Spleen (tissue), 7 donors: ENCODE measurements at regions not wholly inside any gene's neighbourhood (a gene's known extent, or its start where the extent isn't known, plus 50 kb on each side); places are given as distances from the start of the nearest gene placed in this dataset.

Experiments
- POLR2A ChIP-seq, 3 donors: fragments of 450-650 bp; IDR thresholded peaks; one replicate each; pipeline ENCODE4 v1.5.1; 2017; ENCODE audit warnings: antibody characterized with exemption in 3 of 3, mild to moderate bottlenecking in 1 of 3
- TF ChIP-seq, protein P1 (sequence below), 11 experiments: fragments of 200-600 bp in 7 of 11; fragments of 450-650 bp in 4 of 11; sonication (generic) in 4 of 11; IDR thresholded peaks in 8 of 11; conservative IDR thresholded peaks in 3 of 11; 1 replicate in 7 of 11; 2 replicates in 4 of 11; pipeline versions ENCODE4 v1.4.0 to v1.8.0; 2016 to 2021; ENCODE audit warnings: antibody characterized with exemption in 11 of 11, inconsistent platforms in 4 of 11, mild to moderate bottlenecking in 1 of 11
- donor health status: DM: no; HTN: no; CAD: no; lungs with moderate emphysema.
- donor health status: DM: no; HTN: no; CAD: no.
- donor health status: DM: no; HTN: no; CAD: no.

DNA sequence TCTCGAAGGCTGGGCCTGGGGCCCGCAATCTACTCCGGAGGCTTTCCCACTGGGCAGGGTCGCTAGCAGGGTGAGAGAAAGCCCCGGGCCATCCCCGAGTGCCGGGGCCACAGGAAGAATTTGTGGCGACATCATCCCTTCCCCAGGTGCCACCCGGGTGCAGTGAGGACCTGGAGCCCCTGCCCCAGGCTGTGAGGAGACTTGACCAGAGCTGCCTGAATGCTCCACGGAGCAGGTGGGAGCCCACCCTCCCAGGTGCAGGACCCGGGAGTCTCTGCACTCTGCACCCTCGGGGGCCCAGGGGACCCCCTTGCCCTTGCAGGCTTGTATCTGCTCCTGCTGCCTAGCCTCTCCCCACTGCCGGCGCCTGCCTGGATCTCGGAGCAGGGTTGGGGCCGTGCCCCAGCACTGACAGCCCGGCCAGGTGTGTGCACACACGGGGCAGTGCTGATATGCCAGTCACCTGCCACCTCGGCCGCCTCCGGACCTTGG, 67.5 kb upstream of the RGS7 start:
- TF ChIP-seq POLR2A (IDR thresholded peaks at IDR 0.05), result no peak
- TF ChIP-seq, protein P1, sequence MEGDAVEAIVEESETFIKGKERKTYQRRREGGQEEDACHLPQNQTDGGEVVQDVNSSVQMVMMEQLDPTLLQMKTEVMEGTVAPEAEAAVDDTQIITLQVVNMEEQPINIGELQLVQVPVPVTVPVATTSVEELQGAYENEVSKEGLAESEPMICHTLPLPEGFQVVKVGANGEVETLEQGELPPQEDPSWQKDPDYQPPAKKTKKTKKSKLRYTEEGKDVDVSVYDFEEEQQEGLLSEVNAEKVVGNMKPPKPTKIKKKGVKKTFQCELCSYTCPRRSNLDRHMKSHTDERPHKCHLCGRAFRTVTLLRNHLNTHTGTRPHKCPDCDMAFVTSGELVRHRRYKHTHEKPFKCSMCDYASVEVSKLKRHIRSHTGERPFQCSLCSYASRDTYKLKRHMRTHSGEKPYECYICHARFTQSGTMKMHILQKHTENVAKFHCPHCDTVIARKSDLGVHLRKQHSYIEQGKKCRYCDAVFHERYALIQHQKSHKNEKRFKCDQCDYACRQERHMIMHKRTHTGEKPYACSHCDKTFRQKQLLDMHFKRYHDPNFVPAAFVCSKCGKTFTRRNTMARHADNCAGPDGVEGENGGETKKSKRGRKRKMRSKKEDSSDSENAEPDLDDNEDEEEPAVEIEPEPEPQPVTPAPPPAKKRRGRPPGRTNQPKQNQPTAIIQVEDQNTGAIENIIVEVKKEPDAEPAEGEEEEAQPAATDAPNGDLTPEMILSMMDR (IDR thresholded peaks at IDR 0.05 in 8 of 11, conservative IDR thresholded peaks at IDR 0.05 in 3 of 11), result no peak
